ENCODE measurements at regions not wholly inside any gene's neighbourhood (a gene's known extent, or its start where the extent isn't known, plus 50 kb on each side); places are given as distances from the start of the nearest gene placed in this dataset.

DNA sequence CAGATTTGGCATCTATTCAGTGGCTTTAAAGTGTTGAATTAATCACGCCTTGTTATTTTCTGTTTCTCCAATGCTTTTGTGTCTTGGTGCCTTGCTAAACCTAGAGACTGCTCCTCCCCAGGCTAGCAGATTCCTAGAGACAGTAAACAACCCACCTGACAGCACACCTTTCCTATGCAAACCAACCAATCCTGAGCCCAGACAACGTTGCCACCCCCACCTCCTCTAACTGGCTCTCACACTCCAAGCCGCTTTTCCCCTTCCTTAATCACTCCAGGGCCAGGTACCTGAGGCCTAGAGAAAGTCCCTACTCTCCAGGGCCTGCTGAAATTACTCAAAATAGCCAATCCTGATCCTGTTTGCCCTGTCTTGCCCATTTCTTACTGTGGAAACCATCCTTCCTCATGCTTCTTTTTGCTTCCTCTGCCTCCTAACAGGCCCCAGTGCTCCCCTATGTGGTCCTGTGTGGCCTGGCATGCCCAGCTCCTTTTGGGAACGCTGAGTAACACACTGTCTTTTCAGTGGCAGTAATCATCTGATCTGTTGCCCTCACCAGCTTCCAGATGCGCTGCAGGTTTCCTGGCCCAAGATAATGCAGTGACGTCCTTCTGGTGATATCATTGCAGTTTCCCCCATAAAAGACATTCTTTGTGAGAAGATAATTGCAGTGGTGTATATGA is 53.4 kb downstream of the GAS1 start:
- TF ChIP-seq TSHZ2 (CRISPR knock-in tag; IDR thresholded peaks at IDR 0.05): no peak
- no peak for TF ChIP-seq CSDC2 (CRISPR knock-in tag; IDR thresholded peaks at IDR 0.05)
- no peak for TF ChIP-seq TOX (CRISPR knock-in tag; IDR thresholded peaks at IDR 0.05; ENCODE audit: borderline replicate concordance)
- no peak for TF ChIP-seq SNAI2 (CRISPR knock-in tag; IDR thresholded peaks at IDR 0.05)
- no peak for TF ChIP-seq PATZ1 (CRISPR knock-in tag; IDR thresholded peaks at IDR 0.05; ENCODE audit: borderline replicate concordance)
- TF ChIP-seq POU6F1 (CRISPR knock-in tag; IDR thresholded peaks at IDR 0.05; ENCODE audit: borderline replicate concordance, low read depth): no peak
- TF ChIP-seq OSR1 (CRISPR knock-in tag; IDR thresholded peaks at IDR 0.05): no peak
- TF ChIP-seq ISL1 (CRISPR knock-in tag; IDR thresholded peaks at IDR 0.05): no peak
- no peak for TF ChIP-seq RARB (CRISPR knock-in tag; IDR thresholded peaks at IDR 0.05)
- no peak for TF ChIP-seq BACH2 (CRISPR knock-in tag; IDR thresholded peaks at IDR 0.05; ENCODE audit: borderline replicate concordance)
- TF ChIP-seq ZFP30 (CRISPR knock-in tag; IDR thresholded peaks at IDR 0.05): no peak
- no peak for TF ChIP-seq ZFP3 (CRISPR knock-in tag; IDR thresholded peaks at IDR 0.05)
- no peak for TF ChIP-seq ZNF70 (CRISPR knock-in tag; IDR thresholded peaks at IDR 0.05)
- no peak for TF ChIP-seq ZC3H10 (CRISPR knock-in tag; IDR thresholded peaks at IDR 0.05)
- no peak for TF ChIP-seq CSRNP3 (CRISPR knock-in tag; IDR thresholded peaks at IDR 0.05)
- no peak for TF ChIP-seq ZNF8 (CRISPR knock-in tag; IDR thresholded peaks at IDR 0.05)
- no peak for TF ChIP-seq ZNF565 (CRISPR knock-in tag; conservative IDR thresholded peaks at IDR 0.05; ENCODE audit: low read depth)
- TF ChIP-seq CREB5 (CRISPR knock-in tag; IDR thresholded peaks at IDR 0.05; ENCODE audit: low read depth): no peak
- no peak for TF ChIP-seq ARNTL (CRISPR knock-in tag; IDR thresholded peaks at IDR 0.05; ENCODE audit: borderline replicate concordance, low read depth)

GRCh38 chr9:86892576-86892975 is 54.7 kb downstream of the GAS1 start:
- TF ChIP-seq ZFP30 (CRISPR knock-in tag; IDR thresholded peaks at IDR 0.05) (no peak), RARB (CRISPR knock-in tag; IDR thresholded peaks at IDR 0.05) (no peak), CSRNP3 (CRISPR knock-in tag; IDR thresholded peaks at IDR 0.05) (no peak), TCF4 (CRISPR knock-in tag; IDR thresholded peaks at IDR 0.05; ENCODE audit: borderline replicate concordance) (no peak), TSHZ2 (CRISPR knock-in tag; IDR thresholded peaks at IDR 0.05) (no peak), OSR1 (CRISPR knock-in tag; IDR thresholded peaks at IDR 0.05) (no peak), ZFP3 (CRISPR knock-in tag; IDR thresholded peaks at IDR 0.05) (no peak), ESRRG (CRISPR knock-in tag; IDR thresholded peaks at IDR 0.05) (no peak), PATZ1 (CRISPR knock-in tag; IDR thresholded peaks at IDR 0.05; ENCODE audit: borderline replicate concordance) (no peak), ZNF8 (CRISPR knock-in tag; IDR thresholded peaks at IDR 0.05) (no peak), SNAI2 (CRISPR knock-in tag; IDR thresholded peaks at IDR 0.05) (no peak), ZNF70 (CRISPR knock-in tag; IDR thresholded peaks at IDR 0.05) (no peak), CSDC2 (CRISPR knock-in tag; IDR thresholded peaks at IDR 0.05) (no peak), ZC3H10 (CRISPR knock-in tag; IDR thresholded peaks at IDR 0.05) (no peak), ISL1 (CRISPR knock-in tag; IDR thresholded peaks at IDR 0.05) (no peak)
- ATAC-seq: no peak

More for the DNA sequence above, 53.4 kb downstream of the GAS1 start:
- ATAC-seq: peak; percentile 58; the same call in 2 of the 3 replicates
